SK-N-SH treated with all-trans-retinoic acid at 6 μM for 48 hours (cell line): ENCODE measurements at regions not wholly inside any gene's neighbourhood (a gene's known extent, or its start where the extent isn't known, plus 50 kb on each side); places are given as distances from the start of the nearest gene placed in this dataset.

Experiments used
- ATAC-seq: fragments of 200-7000 bp; cut with Tn5 transposase; 3 replicates; pipeline ENCODE4 v1.9.1; 2020; ENCODE audit warnings: mild to moderate bottlenecking, moderate library complexity
- ARNTL ChIP-seq: fragments of 450-650 bp; formaldehyde crosslinking; IDR thresholded peaks from 2 replicates; pipeline ENCODE4 v1.5.0; 2020; ENCODE audit warnings: low read depth, mild to moderate bottlenecking, moderate library complexity, borderline replicate concordance
- BACH2 ChIP-seq: fragments of 250-450 bp; sonication (Bioruptor Pico); IDR thresholded peaks from 2 replicates; pipeline ENCODE4 v1.9.0; 2021; ENCODE audit warnings: mild to moderate bottlenecking, borderline replicate concordance
- CSDC2 ChIP-seq: fragments of 250-450 bp; sonication (Bioruptor Pico); IDR thresholded peaks from 2 replicates; pipeline ENCODE4 v1.5.0; 2020; ENCODE audit warnings: mild to moderate bottlenecking, moderate library complexity
- ESRRG ChIP-seq: fragments of 250-450 bp; sonication (Bioruptor Pico); IDR thresholded peaks from 2 replicates; pipeline ENCODE4 v1.6.1; 2021; ENCODE audit warnings: mild to moderate bottlenecking
- GLIS3 ChIP-seq: fragments of 250-450 bp; sonication (Bioruptor Pico); IDR thresholded peaks from 2 replicates; pipeline ENCODE4 v1.5.0; 2020; ENCODE audit warnings: mild to moderate bottlenecking, moderate library complexity
- OSR1 ChIP-seq: fragments of 250-450 bp; sonication (Bioruptor Pico); IDR thresholded peaks from 2 replicates; pipeline ENCODE4 v1.8.0; 2022; ENCODE audit warnings: moderate library complexity, mild to moderate bottlenecking, inconsistent platforms
- PPARA ChIP-seq: fragments of 250-450 bp; sonication (Bioruptor Pico); IDR thresholded peaks from 2 replicates; pipeline ENCODE4 v1.5.0; 2020; ENCODE audit warnings: mild to moderate bottlenecking, borderline replicate concordance
- RARB ChIP-seq: fragments of 250-450 bp; sonication (Bioruptor Pico); IDR thresholded peaks from 2 replicates; pipeline ENCODE4 v1.8.0; 2021; ENCODE audit warnings: mild to moderate bottlenecking, moderate library complexity
- SNAI2 ChIP-seq: fragments of 250-450 bp; sonication (Bioruptor Pico); IDR thresholded peaks from 2 replicates; pipeline ENCODE4 v1.5.0; 2020; ENCODE audit warnings: mild to moderate bottlenecking, moderate library complexity
- TCF4 ChIP-seq: fragments of 250-450 bp; sonication (Bioruptor Pico); IDR thresholded peaks from 2 replicates; pipeline ENCODE4 v1.8.0; 2021; ENCODE audit warnings: mild to moderate bottlenecking, moderate library complexity, borderline replicate concordance
- ZC3H10 ChIP-seq: fragments of 250-450 bp; sonication (Bioruptor Pico); IDR thresholded peaks from 2 replicates; pipeline ENCODE4 v1.5.1; 2021; ENCODE audit warnings: mild to moderate bottlenecking, moderate library complexity
- ZFP3 ChIP-seq: fragments of 250-450 bp; sonication (Bioruptor Pico); IDR thresholded peaks from 2 replicates; pipeline ENCODE4 v1.5.0; 2020; ENCODE audit warnings: mild to moderate bottlenecking, moderate library complexity
- ZFP30 ChIP-seq: fragments of 450-650 bp; formaldehyde crosslinking; IDR thresholded peaks from 2 replicates; pipeline ENCODE4 v1.5.0; 2022; ENCODE audit warnings: mild to moderate bottlenecking, moderate library complexity
- ZNF565 ChIP-seq: fragments of 450-650 bp; formaldehyde crosslinking; conservative IDR thresholded peaks from 2 replicates; pipeline ENCODE4 v1.5.0; 2020; ENCODE audit warnings: low read depth, mild to moderate bottlenecking, moderate library complexity
- ZNF70 ChIP-seq: fragments of 450-650 bp; formaldehyde crosslinking; IDR thresholded peaks from 2 replicates; pipeline ENCODE4 v1.5.0; 2020; ENCODE audit warnings: mild to moderate bottlenecking, moderate library complexity
- ZNF8 ChIP-seq: fragments of 450-650 bp; formaldehyde crosslinking; IDR thresholded peaks from 2 replicates; pipeline ENCODE4 v1.5.0; 2020; ENCODE audit warnings: mild to moderate bottlenecking, moderate library complexity
- TF ChIP-seq, protein P1 (sequence below): fragments of 250-450 bp; sonication (Bioruptor Pico); IDR thresholded peaks from 2 replicates; pipeline ENCODE4 v1.5.1; 2021; ENCODE audit warnings: mild to moderate bottlenecking, moderate library complexity
- TF ChIP-seq, protein P2 (sequence below): fragments of 250-450 bp; sonication (Bioruptor Pico); IDR thresholded peaks from 2 replicates; pipeline ENCODE4 v1.5.1; 2020; ENCODE audit warnings: low read depth, mild to moderate bottlenecking, moderate library complexity
- TF ChIP-seq, protein P3 (sequence below): fragments of 250-450 bp; sonication (Bioruptor Pico); IDR thresholded peaks from 2 replicates; pipeline ENCODE4 v1.8.0; 2021; ENCODE audit warnings: low read depth, mild to moderate bottlenecking, moderate library complexity, borderline replicate concordance
- TF ChIP-seq, protein P4 (sequence below): fragments of 250-450 bp; sonication (Bioruptor Pico); IDR thresholded peaks from 2 replicates; pipeline ENCODE4 v1.5.0; 2020; ENCODE audit warnings: mild to moderate bottlenecking, moderate library complexity
- TF ChIP-seq, protein P5 (sequence below): fragments of 250-450 bp; sonication (Bioruptor Pico); IDR thresholded peaks from 2 replicates; pipeline ENCODE4 v1.8.0; 2020; ENCODE audit warnings: mild to moderate bottlenecking, moderate library complexity, borderline replicate concordance

DNA sequence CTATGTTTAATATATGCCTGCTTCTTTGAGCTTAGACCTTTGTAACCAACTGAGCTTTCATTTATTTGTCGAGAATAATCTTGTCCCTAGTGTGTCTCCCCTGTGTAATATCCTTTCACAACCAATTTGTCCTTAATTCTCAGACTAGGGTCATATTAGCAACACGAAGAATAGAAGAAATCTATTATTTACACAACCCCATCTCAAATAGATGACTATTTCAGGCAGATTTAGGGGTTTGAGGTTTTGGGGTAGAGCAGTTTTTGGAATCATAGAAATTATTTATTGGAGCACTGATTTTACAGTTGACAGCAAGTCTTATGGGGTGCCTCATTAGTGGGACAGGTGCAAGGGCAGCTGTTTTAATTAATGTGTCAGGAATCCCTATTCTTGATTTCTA lies 91.2 kb upstream of the ANO4 start:
- no peak for TF ChIP-seq BACH2 (CRISPR knock-in tag)
- no peak for TF ChIP-seq TCF4
- no peak for TF ChIP-seq ZFP30 (CRISPR knock-in tag)
- no peak for ATAC-seq

DNA sequence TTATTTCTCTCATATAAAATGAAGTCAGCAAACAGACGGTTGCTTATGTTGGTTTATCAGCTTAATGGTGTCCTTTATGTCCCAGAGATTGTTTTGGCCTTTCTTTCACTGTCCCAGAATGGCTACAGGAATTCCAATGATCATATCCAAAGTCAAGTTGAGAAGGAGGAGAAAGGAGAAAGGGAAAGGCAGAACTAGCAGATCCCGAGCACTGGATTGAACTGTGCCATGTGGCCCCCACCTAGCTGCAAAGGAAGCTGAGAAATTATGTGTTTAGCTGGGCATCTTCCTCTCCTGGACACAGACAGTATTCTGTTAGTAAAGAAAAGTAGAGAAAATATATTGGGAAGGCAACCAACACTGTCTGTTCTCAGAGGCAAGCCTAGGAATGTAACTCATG lies 90.7 kb upstream of the ANO4 start:
- TF ChIP-seq, protein P1, sequence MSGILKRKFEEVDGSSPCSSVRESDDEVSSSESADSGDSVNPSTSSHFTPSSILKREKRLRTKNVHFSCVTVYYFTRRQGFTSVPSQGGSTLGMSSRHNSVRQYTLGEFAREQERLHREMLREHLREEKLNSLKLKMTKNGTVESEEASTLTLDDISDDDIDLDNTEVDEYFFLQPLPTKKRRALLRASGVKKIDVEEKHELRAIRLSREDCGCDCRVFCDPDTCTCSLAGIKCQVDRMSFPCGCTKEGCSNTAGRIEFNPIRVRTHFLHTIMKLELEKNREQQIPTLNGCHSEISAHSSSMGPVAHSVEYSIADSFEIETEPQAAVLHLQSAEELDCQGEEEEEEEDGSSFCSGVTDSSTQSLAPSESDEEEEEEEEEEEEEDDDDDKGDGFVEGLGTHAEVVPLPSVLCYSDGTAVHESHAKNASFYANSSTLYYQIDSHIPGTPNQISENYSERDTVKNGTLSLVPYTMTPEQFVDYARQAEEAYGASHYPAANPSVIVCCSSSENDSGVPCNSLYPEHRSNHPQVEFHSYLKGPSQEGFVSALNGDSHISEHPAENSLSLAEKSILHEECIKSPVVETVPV (CRISPR knock-in tag): no peak
- ATAC-seq: no peak

DNA sequence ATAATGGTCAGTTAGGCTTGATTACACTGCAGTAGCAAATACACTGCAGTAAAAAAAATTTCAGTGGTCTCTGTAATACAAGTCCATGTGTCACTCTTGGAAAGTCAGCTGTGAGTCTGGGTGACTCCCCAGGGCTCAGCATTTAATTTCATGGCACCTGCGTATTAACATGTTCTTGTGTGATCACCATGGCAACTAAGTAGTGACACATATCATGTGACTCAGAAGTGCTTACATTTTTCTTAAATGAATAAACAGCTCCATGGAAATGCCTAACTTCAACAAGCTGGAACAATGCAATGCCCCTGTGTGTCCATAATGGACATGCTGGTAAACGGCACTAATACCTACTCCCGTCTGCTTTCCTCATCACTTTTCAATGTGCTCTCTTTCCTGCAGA lies 88.5 kb upstream of the ANO4 start:
- TF ChIP-seq SNAI2 (no peak), ZFP3 (CRISPR knock-in tag) (no peak), GLIS3 (CRISPR knock-in tag) (no peak), ZC3H10 (CRISPR knock-in tag) (no peak), ZFP30 (CRISPR knock-in tag) (no peak), ZNF565 (no peak), RARB (CRISPR knock-in tag) (no peak), ARNTL (no peak), PPARA (CRISPR knock-in tag) (no peak), OSR1 (CRISPR knock-in tag) (no peak), ESRRG (no peak), TCF4 (no peak), ZNF70 (CRISPR knock-in tag) (no peak)
- TF ChIP-seq, protein P1 (CRISPR knock-in tag): no peak
- peak; percentile 95 for ATAC-seq

DNA sequence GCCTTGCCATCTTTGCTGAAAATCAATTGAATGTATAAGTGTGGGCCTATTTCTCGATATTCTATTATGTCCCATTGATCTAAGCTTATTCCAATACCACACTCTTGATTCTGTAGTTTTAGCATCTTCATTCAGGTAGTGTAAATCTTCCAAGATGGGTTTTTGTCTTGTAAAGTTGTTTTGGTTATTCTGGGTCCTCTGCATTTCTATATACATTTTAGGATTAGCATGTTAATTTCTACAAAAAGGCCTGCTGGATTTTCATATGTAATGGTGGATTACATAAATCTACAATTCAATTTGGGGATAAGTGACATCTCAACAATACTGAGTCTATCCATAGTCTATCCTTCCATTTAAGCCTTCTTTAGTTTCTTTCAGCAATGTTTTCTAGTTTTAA lies 86.0 kb upstream of the ANO4 start:
- no peak for ATAC-seq
- TF ChIP-seq ZFP3 (CRISPR knock-in tag) (no peak), TCF4 (no peak), OSR1 (CRISPR knock-in tag) (no peak), RARB (CRISPR knock-in tag) (no peak), CSDC2 (CRISPR knock-in tag) (no peak), ZC3H10 (CRISPR knock-in tag) (no peak), ZNF565 (no peak), ZNF8 (CRISPR knock-in tag) (no peak), PPARA (CRISPR knock-in tag) (no peak), ESRRG (no peak), BACH2 (CRISPR knock-in tag) (no peak), ARNTL (no peak)
- TF ChIP-seq, protein P2, sequence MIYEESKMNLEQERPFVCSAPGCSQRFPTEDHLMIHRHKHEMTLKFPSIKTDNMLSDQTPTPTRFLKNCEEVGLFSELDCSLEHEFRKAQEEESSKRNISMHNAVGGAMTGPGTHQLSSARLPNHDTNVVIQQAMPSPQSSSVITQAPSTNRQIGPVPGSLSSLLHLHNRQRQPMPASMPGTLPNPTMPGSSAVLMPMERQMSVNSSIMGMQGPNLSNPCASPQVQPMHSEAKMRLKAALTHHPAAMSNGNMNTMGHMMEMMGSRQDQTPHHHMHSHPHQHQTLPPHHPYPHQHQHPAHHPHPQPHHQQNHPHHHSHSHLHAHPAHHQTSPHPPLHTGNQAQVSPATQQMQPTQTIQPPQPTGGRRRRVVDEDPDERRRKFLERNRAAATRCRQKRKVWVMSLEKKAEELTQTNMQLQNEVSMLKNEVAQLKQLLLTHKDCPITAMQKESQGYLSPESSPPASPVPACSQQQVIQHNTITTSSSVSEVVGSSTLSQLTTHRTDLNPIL (CRISPR knock-in tag): no peak
- TF ChIP-seq, protein P3, sequence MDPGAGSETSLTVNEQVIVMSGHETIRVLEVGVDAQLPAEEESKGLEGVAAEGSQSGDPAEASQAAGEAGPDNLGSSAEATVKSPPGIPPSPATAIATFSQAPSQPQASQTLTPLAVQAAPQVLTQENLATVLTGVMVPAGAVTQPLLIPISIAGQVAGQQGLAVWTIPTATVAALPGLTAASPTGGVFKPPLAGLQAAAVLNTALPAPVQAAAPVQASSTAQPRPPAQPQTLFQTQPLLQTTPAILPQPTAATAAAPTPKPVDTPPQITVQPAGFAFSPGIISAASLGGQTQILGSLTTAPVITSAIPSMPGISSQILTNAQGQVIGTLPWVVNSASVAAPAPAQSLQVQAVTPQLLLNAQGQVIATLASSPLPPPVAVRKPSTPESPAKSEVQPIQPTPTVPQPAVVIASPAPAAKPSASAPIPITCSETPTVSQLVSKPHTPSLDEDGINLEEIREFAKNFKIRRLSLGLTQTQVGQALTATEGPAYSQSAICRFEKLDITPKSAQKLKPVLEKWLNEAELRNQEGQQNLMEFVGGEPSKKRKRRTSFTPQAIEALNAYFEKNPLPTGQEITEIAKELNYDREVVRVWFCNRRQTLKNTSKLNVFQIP (CRISPR knock-in tag): no peak
- TF ChIP-seq, protein P4, sequence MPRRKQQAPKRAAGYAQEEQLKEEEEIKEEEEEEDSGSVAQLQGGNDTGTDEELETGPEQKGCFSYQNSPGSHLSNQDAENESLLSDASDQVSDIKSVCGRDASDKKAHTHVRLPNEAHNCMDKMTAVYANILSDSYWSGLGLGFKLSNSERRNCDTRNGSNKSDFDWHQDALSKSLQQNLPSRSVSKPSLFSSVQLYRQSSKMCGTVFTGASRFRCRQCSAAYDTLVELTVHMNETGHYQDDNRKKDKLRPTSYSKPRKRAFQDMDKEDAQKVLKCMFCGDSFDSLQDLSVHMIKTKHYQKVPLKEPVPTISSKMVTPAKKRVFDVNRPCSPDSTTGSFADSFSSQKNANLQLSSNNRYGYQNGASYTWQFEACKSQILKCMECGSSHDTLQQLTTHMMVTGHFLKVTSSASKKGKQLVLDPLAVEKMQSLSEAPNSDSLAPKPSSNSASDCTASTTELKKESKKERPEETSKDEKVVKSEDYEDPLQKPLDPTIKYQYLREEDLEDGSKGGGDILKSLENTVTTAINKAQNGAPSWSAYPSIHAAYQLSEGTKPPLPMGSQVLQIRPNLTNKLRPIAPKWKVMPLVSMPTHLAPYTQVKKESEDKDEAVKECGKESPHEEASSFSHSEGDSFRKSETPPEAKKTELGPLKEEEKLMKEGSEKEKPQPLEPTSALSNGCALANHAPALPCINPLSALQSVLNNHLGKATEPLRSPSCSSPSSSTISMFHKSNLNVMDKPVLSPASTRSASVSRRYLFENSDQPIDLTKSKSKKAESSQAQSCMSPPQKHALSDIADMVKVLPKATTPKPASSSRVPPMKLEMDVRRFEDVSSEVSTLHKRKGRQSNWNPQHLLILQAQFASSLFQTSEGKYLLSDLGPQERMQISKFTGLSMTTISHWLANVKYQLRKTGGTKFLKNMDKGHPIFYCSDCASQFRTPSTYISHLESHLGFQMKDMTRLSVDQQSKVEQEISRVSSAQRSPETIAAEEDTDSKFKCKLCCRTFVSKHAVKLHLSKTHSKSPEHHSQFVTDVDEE (CRISPR knock-in tag): no peak
- TF ChIP-seq, protein P1 (CRISPR knock-in tag): no peak
- TF ChIP-seq, protein P5, sequence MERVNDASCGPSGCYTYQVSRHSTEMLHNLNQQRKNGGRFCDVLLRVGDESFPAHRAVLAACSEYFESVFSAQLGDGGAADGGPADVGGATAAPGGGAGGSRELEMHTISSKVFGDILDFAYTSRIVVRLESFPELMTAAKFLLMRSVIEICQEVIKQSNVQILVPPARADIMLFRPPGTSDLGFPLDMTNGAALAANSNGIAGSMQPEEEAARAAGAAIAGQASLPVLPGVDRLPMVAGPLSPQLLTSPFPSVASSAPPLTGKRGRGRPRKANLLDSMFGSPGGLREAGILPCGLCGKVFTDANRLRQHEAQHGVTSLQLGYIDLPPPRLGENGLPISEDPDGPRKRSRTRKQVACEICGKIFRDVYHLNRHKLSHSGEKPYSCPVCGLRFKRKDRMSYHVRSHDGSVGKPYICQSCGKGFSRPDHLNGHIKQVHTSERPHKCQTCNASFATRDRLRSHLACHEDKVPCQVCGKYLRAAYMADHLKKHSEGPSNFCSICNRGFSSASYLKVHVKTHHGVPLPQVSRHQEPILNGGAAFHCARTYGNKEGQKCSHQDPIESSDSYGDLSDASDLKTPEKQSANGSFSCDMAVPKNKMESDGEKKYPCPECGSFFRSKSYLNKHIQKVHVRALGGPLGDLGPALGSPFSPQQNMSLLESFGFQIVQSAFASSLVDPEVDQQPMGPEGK: no peak
